Loucy (cell line): ENCODE measurements at regions not wholly inside any gene's neighbourhood (a gene's known extent, or its start where the extent isn't known, plus 50 kb on each side); places are given as distances from the start of the nearest gene placed in this dataset.

Experiments
- EZH2phosphoT487 ChIP-seq: fragments of 200-600 bp; IDR thresholded peaks from 2 replicates; pipeline ENCODE4 v1.6.1; 2018; ENCODE audit warnings: antibody characterized with exemption, mild to moderate bottlenecking, moderate library complexity, borderline replicate concordance
- TF ChIP-seq, protein P1 (sequence below): fragments of 200-600 bp; sonication (generic); conservative IDR thresholded peaks from 2 replicates; pipeline ENCODE4 v1.5.1; 2014; ENCODE audit warnings: mild to moderate bottlenecking, antibody characterized with exemption, low read length

DNA sequence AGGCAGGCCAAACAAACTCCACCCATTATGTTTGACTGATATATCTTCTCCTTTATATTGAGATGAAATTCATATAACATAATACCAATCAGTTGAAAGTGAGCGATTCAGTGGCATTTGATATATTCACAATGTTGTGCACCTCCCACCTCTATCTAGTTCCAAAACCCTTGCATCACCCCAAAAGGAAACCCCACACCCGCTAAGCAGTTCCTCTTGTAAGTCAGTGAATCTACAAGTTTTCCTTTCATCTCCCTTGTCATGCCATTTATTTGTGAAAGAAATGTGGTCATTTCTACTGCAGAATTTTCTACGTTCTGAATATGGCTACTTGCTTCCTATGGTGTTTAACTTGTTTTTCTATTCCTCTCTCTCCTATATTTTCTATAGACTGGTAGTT lies 99.4 kb upstream of the PTPN3 start:
- TF ChIP-seq, protein P1, sequence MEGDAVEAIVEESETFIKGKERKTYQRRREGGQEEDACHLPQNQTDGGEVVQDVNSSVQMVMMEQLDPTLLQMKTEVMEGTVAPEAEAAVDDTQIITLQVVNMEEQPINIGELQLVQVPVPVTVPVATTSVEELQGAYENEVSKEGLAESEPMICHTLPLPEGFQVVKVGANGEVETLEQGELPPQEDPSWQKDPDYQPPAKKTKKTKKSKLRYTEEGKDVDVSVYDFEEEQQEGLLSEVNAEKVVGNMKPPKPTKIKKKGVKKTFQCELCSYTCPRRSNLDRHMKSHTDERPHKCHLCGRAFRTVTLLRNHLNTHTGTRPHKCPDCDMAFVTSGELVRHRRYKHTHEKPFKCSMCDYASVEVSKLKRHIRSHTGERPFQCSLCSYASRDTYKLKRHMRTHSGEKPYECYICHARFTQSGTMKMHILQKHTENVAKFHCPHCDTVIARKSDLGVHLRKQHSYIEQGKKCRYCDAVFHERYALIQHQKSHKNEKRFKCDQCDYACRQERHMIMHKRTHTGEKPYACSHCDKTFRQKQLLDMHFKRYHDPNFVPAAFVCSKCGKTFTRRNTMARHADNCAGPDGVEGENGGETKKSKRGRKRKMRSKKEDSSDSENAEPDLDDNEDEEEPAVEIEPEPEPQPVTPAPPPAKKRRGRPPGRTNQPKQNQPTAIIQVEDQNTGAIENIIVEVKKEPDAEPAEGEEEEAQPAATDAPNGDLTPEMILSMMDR: no peak
- no peak for TF ChIP-seq EZH2phosphoT487
